ENCODE measurements at regions not wholly inside any gene's neighbourhood (a gene's known extent, or its start where the extent isn't known, plus 50 kb on each side); places are given as distances from the start of the nearest gene placed in this dataset.

DNA sequence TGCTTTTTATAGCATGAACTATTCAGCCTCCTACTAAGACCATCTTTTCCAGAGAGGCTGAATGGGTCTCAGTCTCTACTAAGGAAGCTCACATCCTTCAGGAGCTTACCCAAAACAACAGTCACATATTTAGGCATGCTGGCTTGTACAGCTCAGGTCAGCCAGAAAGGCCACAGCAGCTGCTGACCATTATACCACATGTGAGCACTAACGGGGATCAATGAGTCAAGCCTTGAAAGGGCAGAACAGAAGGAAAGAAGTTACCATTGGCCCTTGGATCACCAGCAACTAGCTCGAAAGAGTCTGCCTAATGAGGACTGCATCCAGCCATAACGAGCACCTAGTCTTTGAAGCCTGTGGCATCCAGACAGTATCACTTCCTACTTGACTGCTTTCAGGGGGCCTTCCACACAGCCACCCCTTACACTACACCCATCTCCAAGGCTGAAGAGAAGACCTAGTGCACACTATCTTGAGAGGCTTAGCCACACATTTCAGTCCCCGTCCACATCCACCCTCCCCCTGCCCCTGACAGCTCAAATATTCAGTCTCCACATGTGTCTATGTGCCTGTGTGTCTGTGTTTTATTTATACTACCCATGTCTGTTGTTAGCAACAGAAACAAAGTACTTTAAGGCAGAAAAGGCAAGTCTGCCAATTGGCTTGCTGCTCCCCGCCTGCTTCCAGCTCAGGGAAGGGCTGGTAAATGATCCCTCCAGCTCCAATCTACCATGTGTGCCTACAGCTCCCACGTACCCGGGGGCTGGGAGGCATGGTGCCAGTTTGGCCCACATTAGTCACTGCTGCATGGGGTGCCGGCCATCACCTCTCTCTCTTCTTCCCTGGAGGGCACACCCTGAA, 95.5 kb downstream of the RPL27A start:
- no peak for DNase-seq
- TF ChIP-seq GATA1 (IDR thresholded peaks at IDR 0.05; ENCODE audit: low read depth, low read length) (no peak), POLR2A (IDR thresholded peaks at IDR 0.05; ENCODE audit: low read length) (no peak)

DNA sequence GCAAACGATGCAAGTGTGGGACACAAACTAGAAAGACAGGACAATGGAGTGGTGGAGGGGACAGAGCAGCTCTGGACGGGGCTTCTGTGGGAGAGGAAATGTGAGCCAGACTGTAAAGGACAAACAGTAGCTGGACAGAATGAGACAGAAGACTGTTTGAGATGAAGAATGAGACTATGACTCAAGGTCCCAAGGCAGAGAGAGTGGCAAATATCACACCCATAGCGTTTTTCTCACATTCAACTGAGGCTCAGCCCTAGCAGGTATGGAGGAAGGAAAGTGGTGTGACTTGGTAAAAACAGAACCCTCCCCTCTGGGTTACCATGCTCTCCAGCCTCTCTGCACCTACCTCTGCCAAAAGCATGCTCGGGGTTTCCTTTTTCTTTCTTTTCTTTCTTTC, 96.5 kb downstream of the RPL27A start:
- no peak for TF ChIP-seq POLR2A (IDR thresholded peaks at IDR 0.05; ENCODE audit: low read length)
- no peak for TF ChIP-seq GATA1 (IDR thresholded peaks at IDR 0.05; ENCODE audit: low read depth, low read length)

DNA sequence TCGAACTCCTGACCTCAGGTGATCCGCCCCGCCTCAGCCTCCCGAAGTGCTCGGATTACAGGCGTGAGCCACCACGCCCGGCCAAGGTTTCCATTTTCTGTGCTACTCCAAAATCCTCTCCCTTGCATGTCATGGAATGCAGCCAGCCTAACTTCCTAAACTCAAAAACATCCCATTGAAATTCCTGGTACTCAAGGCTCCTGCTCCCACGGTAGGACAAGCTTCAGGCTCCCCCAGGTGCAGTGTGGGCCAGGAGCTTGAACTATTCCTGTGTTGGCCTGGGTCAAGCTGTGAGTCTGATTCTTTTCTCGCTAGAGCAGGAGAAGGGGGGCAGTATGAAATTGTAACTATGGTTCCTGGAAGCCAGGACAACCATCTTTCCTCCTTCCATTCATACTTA, 97.1 kb downstream of the RPL27A start:
- no peak for DNase-seq
- TF ChIP-seq POLR2A (IDR thresholded peaks at IDR 0.05; ENCODE audit: low read length) (no peak), GATA1 (IDR thresholded peaks at IDR 0.05; ENCODE audit: low read depth, low read length) (no peak)

More for the DNA sequence above, 96.5 kb downstream of the RPL27A start:
- no peak for DNase-seq

DNA sequence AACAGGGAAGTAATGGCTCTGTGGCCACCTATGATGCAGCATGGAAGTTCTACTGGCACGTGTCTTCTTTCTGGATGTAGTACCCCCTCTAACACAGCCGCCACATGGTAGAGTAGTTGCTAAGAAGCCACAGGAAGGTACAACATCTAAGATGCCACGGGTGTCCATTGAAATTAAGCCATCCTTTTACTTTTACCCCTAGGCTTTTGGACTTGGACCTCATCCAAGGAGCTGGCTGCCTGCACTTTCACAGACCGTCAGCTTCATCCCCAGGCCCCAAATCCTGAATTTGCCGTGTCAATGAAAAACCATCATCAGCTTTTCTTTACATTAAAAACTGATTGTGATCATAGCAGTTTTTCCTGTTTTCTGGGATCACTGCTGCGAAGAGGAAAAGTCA, 102.4 kb downstream of the RPL27A start:
- no peak for DNase-seq

DNA sequence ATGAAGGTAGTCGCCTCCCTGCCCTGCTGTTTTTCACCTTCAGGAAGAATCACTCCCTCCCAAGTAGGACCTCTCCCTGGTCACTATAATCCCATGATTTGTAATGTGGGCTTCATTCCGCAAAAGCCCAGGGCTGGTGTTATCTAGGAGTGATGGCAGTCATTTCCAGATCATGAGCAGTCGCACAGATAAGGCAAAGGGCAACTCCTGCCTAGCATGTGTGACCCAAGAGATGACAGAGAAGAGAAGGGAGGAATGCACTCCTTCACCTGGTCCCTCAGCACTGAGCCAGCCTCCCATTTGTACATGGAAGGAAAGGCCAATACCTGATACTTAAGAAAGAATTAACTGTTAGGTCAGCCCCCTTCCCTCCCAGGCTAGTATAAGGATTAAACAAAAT, 102.9 kb downstream of the RPL27A start:
- no peak for DNase-seq
- TF ChIP-seq GATA1 (IDR thresholded peaks at IDR 0.05; ENCODE audit: low read depth, low read length), result no peak
- TF ChIP-seq POLR2A (IDR thresholded peaks at IDR 0.05; ENCODE audit: low read length), result no peak

More for the DNA sequence above, 102.4 kb downstream of the RPL27A start:
- no peak for TF ChIP-seq POLR2A (IDR thresholded peaks at IDR 0.05; ENCODE audit: low read length)
- no peak for TF ChIP-seq GATA1 (IDR thresholded peaks at IDR 0.05; ENCODE audit: low read depth, low read length)

DNA sequence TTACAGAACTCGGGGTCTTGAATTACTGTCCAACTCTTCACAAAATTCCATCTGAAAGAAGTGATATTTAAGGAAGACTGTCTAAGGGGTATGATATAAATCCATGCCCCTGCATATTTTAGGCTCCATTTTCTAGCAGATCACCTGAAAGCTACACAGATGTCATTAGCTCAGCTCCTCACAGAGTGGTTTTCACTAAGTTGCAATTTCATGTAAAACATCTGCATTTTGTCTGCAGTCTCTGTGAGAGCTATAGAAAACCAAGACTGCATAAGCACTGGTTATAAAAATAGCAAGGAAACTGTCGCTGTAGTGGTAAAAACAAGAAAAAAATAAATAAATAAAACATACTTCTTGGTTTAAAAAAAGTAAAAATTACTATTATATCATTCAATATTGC, 103.4 kb downstream of the RPL27A start:
- no peak for DNase-seq
- TF ChIP-seq GATA1 (IDR thresholded peaks at IDR 0.05; ENCODE audit: low read depth, low read length) (no peak), POLR2A (IDR thresholded peaks at IDR 0.05; ENCODE audit: low read length) (no peak)

DNA sequence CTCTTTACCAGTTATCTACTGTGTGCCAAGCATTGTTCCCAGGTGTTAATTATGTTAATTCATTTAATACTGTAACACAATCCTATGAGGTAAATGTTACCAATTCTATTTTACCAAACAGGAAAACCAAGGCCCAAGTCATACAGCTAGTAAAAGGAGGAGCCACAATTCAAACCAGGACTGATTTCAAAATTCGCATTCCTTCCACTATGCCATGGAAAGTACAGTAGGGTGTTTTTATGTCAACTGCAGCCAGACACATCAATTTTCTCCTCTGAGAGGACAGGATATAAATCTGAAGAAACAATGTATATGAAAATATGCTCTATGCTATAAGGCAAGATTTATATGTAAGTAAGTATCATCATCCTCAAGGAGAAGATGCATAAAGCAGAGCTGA, 104.3 kb downstream of the RPL27A start:
- no peak for DNase-seq
- TF ChIP-seq POLR2A (IDR thresholded peaks at IDR 0.05; ENCODE audit: low read length) (no peak), GATA1 (IDR thresholded peaks at IDR 0.05; ENCODE audit: low read depth, low read length) (no peak)

DNA sequence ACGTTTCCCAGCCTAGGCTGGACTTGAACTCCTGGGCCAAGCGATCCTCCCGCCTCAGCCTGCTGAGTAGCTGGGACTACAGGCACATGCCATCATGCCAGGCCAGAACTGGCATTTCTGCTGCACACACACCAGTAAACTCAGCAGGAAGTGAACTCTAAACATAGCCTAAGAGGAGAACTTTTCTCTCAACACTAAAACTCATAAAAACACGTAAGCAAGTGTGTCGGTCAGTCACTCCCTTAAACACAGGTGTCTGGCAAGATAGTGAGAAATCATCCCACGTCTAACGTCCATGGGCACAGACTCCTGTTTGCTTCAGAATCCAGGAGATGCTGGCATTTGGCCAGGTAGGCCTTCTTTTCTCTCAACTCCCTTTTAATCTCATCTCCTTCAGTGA, 104.8 kb downstream of the RPL27A start:
- no peak for DNase-seq
- TF ChIP-seq POLR2A (IDR thresholded peaks at IDR 0.05; ENCODE audit: low read length), result no peak
- no peak for TF ChIP-seq GATA1 (IDR thresholded peaks at IDR 0.05; ENCODE audit: low read depth, low read length)

DNA sequence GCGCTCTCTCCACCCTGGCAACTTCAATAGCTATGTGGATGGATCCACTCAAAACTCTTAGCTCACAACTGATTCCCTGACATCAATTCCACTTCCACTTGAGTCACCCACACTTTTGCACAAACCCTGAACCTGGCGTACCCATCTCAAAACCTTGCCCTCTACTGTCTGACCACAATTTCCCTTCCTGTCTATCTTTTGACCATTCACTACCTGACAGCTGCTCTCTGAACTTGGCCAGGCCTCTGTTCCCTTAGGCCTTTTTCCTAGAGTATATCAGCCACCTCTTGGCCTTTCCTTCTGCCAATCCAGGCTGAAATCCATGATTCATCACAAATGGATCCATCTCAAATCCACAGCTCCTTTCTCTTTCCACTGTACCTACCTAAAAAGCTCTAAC, 106.0 kb downstream of the RPL27A start:
- TF ChIP-seq POLR2A (IDR thresholded peaks at IDR 0.05; ENCODE audit: low read length) (no peak), GATA1 (IDR thresholded peaks at IDR 0.05; ENCODE audit: low read depth, low read length) (no peak)
- no peak for DNase-seq

DNA sequence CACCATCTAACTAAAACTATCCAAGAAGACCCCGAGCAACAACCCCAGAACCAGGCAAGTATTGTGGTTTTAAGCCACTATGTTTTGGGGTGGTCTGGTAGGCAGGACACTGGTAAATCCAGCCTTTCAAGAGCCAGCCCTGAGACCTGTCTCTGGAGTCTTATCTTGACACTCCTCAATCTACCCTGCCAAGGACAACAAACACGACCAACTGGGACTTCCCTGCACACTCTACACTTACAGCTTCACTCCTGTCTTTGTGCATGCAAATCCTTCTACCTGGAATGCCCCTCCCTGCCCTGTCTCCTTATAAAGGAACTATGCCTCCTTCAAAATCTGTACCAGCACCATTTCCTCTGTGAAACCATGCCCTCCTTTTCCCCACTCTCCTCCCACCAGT, 107.3 kb downstream of the RPL27A start:
- DNase-seq, result no peak
- TF ChIP-seq POLR2A (IDR thresholded peaks at IDR 0.05; ENCODE audit: low read length) (no peak), GATA1 (IDR thresholded peaks at IDR 0.05; ENCODE audit: low read depth, low read length) (no peak)

DNA sequence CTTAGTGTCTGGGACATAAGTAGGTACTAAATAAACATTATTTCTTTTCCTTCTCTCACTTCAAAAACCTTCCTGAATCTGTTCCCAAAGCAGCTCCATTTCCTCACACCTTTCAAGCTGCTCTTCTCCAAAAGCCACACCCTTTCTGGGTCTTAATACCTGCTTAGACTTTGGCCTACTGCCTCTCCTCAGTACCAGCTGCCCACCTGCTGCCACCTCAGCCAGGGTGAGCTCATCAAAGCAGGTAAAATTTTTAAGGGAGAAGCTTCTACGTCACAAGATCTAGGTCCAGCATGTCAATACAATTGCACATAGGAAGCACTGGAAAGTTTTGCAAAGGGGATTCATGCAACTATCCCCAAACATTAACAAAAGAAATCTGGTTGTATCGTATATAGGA, 108.4 kb downstream of the RPL27A start:
- no peak for TF ChIP-seq POLR2A (IDR thresholded peaks at IDR 0.05; ENCODE audit: low read length)
- no peak for TF ChIP-seq GATA1 (IDR thresholded peaks at IDR 0.05; ENCODE audit: low read depth, low read length)
- no peak for DNase-seq

DNA sequence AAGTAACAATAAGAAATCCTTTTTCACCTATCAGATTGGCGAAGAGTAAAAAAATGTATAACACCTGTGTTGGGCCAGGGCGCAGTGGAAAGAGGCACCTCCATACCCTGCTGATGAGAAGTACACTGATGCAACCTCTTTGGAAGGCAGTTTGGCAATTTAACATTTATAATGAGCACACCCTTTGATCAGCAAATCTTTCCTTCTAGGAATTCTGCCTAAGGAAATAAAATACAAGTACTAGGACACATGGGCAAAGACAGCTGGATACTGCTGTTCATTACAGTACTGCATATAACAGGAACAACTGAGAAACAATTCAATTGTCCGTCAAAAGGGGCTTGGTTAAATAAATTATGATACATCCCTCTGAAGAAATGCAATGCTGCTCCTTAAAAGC, 110.1 kb downstream of the RPL27A start:
- TF ChIP-seq GATA1 (IDR thresholded peaks at IDR 0.05; ENCODE audit: low read depth, low read length) (no peak), POLR2A (IDR thresholded peaks at IDR 0.05; ENCODE audit: low read length) (peak; percentile 14)

DNA sequence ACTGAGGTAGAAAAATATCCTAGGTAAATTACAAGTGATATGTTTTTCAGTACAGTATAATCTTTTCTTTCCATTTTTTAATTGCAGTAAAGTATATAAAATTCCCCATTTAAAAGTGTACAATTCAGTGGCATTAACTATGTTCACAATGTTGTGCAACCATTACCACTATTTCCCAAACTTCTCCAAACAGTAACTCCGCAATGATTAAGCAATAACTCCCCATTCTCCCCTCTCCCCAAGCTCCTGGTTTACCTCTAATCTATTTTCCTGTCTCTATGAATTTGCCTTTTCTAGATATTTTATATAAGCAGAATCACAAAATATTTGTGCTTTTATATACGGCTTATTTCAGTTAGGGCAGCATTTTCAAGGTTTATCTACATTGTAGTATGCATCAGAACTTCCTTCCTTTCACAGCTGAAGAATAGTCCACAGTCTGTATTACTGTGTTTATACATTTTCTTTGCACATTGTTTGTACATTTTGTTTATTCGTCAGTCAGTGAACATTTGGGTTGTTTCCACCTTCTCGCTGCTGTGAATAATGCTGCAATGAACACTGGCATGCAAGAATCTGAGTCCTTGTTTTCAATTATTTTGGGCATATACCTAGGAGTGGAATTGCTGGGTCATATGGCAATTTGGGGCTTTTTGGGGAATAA, 110.7 kb downstream of the RPL27A start:
- no peak for TF ChIP-seq GATA1 (IDR thresholded peaks at IDR 0.05; ENCODE audit: low read depth, low read length)
- DNase-seq, result no peak

More for the DNA sequence above, 110.1 kb downstream of the RPL27A start:
- DNase-seq, result no peak

DNA sequence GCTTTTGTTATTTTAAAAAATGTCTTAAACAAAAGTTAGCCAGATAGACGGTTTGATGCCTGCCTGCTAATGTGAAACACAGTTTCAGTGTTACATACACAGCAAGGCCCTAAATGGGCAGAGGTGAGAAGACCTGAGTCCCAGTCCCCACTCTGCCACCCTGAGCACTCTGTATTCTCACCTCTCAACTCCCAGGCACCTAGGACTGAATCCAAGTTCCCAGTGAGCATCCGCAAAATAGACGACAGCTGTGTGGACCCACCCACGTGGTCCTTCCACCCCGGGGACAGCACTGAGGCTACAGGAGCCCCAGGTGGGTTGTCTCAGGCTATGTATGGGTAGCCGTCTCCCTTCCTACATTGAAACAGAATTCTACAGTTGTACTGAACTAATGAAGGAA, 111.5 kb downstream of the RPL27A start:
- no peak for DNase-seq
- no peak for TF ChIP-seq GATA1 (IDR thresholded peaks at IDR 0.05; ENCODE audit: low read depth, low read length)
- TF ChIP-seq POLR2A (IDR thresholded peaks at IDR 0.05; ENCODE audit: low read length), result no peak

DNA sequence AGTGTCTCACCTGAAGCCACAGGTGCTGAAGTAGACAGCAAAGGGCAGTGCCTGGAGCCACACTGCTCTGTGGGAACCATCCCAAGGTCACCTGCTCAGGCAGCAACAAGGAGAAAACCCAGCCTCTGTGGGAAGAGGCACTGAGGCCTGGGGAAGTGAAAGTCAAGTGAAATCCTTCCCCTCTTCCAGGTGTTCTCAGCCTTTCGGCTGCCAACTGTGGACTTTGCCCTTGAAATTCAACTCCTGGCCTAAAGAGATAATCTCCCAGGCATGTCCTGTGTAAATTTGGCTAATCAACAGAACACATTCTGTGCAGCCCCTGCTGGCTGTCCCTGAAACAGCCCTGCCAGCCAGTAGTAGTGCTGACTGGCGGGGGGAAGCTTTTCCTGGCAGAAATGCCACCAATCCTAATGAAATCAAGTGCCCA, 112.1 kb downstream of the RPL27A start:
- TF ChIP-seq GATA1 (IDR thresholded peaks at IDR 0.05; ENCODE audit: low read depth, low read length), result no peak
- no peak for TF ChIP-seq POLR2A (IDR thresholded peaks at IDR 0.05; ENCODE audit: low read length)
- peak; percentile 63 to 71 for DNase-seq
